ENCODE measurements at regions not wholly inside any gene's neighbourhood (a gene's known extent, or its start where the extent isn't known, plus 50 kb on each side); places are given as distances from the start of the nearest gene placed in this dataset.

DNA sequence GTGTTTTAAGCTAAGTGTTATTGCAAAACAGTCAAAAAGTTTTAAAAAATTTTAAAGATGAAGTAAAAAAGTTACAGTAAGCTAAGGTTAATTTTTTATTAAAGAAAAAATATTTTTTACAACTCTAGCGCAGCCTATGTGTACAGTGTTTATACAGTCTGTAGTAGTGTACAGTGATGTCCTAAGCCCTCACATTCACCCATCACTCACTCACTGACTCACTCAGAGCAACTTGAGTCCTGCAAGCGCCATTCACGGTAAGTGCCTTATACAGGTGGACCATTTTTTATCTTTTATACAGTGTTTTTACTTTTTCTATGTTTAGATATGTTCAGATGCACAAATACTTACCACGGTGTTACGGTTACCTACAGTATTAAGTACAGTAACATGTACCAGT lies 83.4 kb upstream of the STMND1 start:
- Histone ChIP-seq H3K4me1 (ENCODE audit: low read length) (no peaks in the 10 kb centered on the region), H2AFZ (ENCODE audit: low read length) (no peak overlapping the region), H3K9ac (ENCODE audit: low read length) (no peak overlapping the region), H3K36me3 (ENCODE audit: insufficient read depth, low read length) (no peaks in the 10 kb centered on the region), H3K9me3 (ENCODE audit: low read length) (no peaks in the 10 kb centered on the region), H3K27me3 (ENCODE audit: low read length) (no peaks in the 10 kb centered on the region), H3K4me3 (ENCODE audit: low read length) (no peak overlapping the region), H3K9me2 (replicated peaks; ENCODE audit: insufficient read depth, low read length) (no peaks in the 10 kb centered on the region), H3K4me2 (ENCODE audit: low read depth, low read length, poor library complexity, severe bottlenecking) (no peak overlapping the region), H3K27ac (ENCODE audit: low read length) (no peak overlapping the region), H3K79me2 (ENCODE audit: low read length) (no peaks in the 10 kb centered on the region), H4K20me1 (ENCODE audit: insufficient read depth, low read depth, low read length) (no peaks in the 10 kb centered on the region)
- DNase-seq = no peak

DNA sequence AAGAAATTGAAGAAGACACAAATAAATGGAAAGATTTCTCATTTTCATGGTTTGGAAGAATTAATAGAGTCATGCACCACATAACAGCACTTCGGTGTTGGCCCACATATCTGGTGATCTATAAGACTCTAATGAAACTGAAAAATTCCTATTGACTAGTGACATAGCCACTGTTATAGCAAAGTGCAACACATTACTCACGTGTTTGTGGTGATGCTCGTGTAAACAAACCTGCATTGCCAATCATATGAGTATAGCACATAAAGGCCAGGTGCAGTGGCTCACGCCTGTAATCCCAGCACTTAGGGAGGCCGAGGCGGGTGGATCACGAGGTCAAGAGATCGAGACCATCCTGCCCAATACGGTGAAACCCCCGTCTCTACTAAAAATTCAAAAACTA lies 84.4 kb upstream of the STMND1 start:
- Histone ChIP-seq H3K9me3 (ENCODE audit: low read length) (no peaks in the 10 kb centered on the region), H3K36me3 (ENCODE audit: insufficient read depth, low read length) (no peaks in the 10 kb centered on the region), H3K4me2 (ENCODE audit: low read depth, low read length, poor library complexity, severe bottlenecking) (no peak overlapping the region), H2AFZ (ENCODE audit: low read length) (no peak overlapping the region), H3K9me2 (replicated peaks; ENCODE audit: insufficient read depth, low read length) (no peaks in the 10 kb centered on the region), H3K27ac (ENCODE audit: low read length) (no peak overlapping the region), H4K20me1 (ENCODE audit: insufficient read depth, low read depth, low read length) (no peaks in the 10 kb centered on the region), H3K79me2 (ENCODE audit: low read length) (no peaks in the 10 kb centered on the region), H3K9ac (ENCODE audit: low read length) (no peak overlapping the region), H3K27me3 (ENCODE audit: low read length) (no peaks in the 10 kb centered on the region), H3K4me3 (ENCODE audit: low read length) (no peak overlapping the region), H3K4me1 (ENCODE audit: low read length) (no peaks in the 10 kb centered on the region)
- DNase-seq = no peak

DNA sequence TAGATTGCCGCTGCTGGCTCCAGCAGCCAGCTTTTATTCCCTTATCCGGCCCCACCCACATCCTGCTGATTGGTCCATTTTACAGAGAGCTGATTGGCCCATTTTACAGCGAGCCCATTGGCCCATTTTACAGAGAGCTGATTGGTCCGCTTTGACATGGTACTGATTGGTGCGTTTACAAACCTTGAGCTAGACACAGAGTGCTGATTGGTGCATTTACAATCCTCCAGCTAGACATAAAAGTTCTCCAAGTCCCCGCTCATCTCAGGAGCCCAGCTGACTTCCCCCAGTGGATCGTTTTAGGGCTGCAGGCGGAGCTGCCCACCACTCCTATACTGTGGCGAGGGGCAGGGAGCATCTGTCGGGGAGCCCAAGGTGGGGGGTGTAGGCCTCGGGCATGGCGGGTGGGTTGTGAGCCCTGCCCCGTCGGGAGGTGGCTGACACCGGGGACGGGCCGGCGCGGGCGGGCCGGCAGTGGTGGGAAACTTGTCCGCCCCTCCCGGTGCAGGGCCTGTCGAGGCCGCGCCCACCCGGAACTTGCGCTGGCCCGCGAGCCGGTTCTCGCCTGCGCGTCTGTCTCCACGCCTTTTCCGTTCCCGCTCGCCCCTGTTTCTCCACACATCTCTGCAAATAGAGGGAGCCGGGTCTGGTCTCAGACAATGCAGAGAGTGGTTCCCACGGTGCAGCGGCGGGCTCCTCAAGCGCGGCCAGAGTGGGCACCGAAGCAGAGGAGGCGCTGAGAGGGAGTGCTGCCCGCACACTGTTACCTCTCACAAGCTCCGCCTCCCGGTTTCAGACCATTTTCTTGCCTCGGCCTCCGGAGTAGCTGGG lies 86.1 kb upstream of the STMND1 start:
- Histone ChIP-seq H3K27me3 (ENCODE audit: low read length) (no peaks in the 10 kb centered on the region), H3K9ac (ENCODE audit: low read length) (no peak overlapping the region), H3K27ac (ENCODE audit: low read length) (no peak overlapping the region)

DNA sequence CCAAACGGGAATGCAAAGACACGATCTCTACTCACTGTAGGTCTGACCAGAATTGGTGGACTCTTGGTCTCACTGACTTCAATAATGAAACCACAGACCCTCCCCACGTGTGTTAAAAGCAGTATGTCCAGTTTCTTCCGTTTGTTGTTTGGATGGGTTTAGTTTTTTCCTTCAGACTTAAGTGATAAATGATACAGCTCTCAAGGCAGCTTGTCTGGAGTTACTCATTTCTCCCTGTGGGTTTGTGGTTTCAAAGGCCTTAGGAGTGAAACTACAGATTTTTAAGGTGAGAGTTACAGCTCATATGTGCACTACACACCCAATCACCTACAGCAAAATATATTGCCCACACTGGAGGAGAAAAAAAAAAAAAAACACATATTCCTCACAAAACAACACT lies 86.7 kb upstream of the STMND1 start:
- Histone ChIP-seq H2AFZ (ENCODE audit: low read length) (no peak overlapping the region), H3K27ac (ENCODE audit: low read length) (no peak overlapping the region), H3K4me1 (ENCODE audit: low read length) (no peaks in the 10 kb centered on the region), H4K20me1 (ENCODE audit: insufficient read depth, low read depth, low read length) (no peaks in the 10 kb centered on the region), H3K4me3 (ENCODE audit: low read length) (no peak overlapping the region), H3K9me3 (ENCODE audit: low read length) (no peaks in the 10 kb centered on the region), H3K4me2 (ENCODE audit: low read depth, low read length, poor library complexity, severe bottlenecking) (no peak overlapping the region), H3K9me2 (replicated peaks; ENCODE audit: insufficient read depth, low read length) (no peaks in the 10 kb centered on the region), H3K79me2 (ENCODE audit: low read length) (no peaks in the 10 kb centered on the region), H3K36me3 (ENCODE audit: insufficient read depth, low read length) (no peaks in the 10 kb centered on the region), H3K27me3 (ENCODE audit: low read length) (no peaks in the 10 kb centered on the region), H3K9ac (ENCODE audit: low read length) (no peak overlapping the region)
- DNase-seq = no peak

More for the DNA sequence above, 86.1 kb upstream of the STMND1 start:
- Histone ChIP-seq H3K9me3 (ENCODE audit: low read length) (no peaks in the 10 kb centered on the region), H3K9me2 (replicated peaks; ENCODE audit: insufficient read depth, low read length) (no peaks in the 10 kb centered on the region), H3K4me3 (ENCODE audit: low read length) (no peak overlapping the region), H3K79me2 (ENCODE audit: low read length) (no peaks in the 10 kb centered on the region), H3K36me3 (ENCODE audit: insufficient read depth, low read length) (no peaks in the 10 kb centered on the region), H3K4me2 (ENCODE audit: low read depth, low read length, poor library complexity, severe bottlenecking) (no peak overlapping the region), H4K20me1 (ENCODE audit: insufficient read depth, low read depth, low read length) (no peaks in the 10 kb centered on the region), H3K4me1 (ENCODE audit: low read length) (no peaks in the 10 kb centered on the region), H2AFZ (ENCODE audit: low read length) (no peak overlapping the region)
- DNase-seq = no peak

DNA sequence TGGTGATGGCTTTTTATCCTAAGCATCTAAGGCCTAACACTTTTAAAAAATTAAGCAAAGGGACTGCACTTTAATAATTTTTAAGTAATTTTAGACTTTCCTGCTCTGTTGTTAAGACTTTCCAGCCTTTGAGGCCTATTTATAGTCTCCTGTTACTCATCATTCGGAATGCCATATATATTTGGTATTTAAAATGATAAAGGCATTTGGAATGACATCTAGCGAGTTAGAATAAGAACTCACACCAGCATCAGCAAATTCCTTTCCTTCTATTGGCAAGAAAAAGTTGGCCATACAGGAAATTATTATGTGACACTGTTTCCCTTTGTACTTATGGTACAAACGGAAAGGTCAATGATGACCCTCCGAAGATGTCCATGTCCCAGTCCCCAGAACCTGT lies 88.1 kb upstream of the STMND1 start:
- Histone ChIP-seq H3K27ac (ENCODE audit: low read length) (no peak overlapping the region), H2AFZ (ENCODE audit: low read length) (no peak overlapping the region), H3K4me1 (ENCODE audit: low read length) (no peaks in the 10 kb centered on the region), H3K36me3 (ENCODE audit: insufficient read depth, low read length) (no peaks in the 10 kb centered on the region), H3K9me2 (replicated peaks; ENCODE audit: insufficient read depth, low read length) (no peaks in the 10 kb centered on the region), H3K9ac (ENCODE audit: low read length) (no peak overlapping the region), H3K4me3 (ENCODE audit: low read length) (no peak overlapping the region), H3K9me3 (ENCODE audit: low read length) (no peaks in the 10 kb centered on the region), H4K20me1 (ENCODE audit: insufficient read depth, low read depth, low read length) (no peaks in the 10 kb centered on the region), H3K79me2 (ENCODE audit: low read length) (no peaks in the 10 kb centered on the region), H3K27me3 (ENCODE audit: low read length) (no peaks in the 10 kb centered on the region), H3K4me2 (ENCODE audit: low read depth, low read length, poor library complexity, severe bottlenecking) (no peak overlapping the region)
- no peak for DNase-seq

DNA sequence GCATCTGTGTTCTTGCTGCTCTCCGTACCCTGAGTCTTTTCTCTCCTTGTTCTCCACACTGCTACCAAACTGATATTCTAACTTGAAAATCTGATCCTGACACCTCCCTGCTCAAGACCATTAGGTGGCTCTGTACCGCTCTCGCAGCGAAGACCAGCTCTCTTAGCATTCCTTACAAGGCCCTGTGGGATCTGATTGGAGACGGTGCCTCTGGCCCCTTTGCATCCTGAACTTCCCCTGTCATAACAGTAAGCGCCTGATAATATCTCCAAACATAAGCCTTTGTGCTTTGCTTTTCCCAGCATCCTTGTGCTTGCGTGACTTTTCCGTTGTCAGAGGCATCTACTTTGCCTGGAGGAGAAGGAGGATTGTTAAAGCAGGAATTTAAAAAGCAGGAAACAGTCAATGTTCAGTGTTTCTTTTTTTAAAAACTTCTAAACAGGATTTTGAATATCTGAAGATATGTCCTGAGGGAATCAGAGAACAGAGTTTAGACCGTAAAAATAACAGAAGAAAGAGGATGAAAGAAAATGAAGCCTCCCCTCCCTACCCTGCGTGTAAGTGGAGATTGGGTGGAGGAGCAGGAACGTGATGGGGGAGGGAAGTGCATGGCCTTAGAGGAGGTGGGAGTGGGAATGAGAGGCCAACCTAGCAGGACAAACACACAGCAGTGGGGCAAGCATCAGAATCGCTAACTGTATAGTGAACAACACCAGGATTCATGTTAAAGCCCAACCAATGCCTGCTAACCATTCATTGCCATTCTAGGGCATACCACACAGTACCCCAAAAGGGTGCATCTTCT lies 89.2 kb upstream of the STMND1 start:
- Histone ChIP-seq H3K79me2 (ENCODE audit: low read length) (no peaks in the 10 kb centered on the region), H3K4me1 (ENCODE audit: low read length) (no peaks in the 10 kb centered on the region), H3K9me3 (ENCODE audit: low read length) (no peaks in the 10 kb centered on the region), H4K20me1 (ENCODE audit: insufficient read depth, low read depth, low read length) (no peaks in the 10 kb centered on the region), H2AFZ (ENCODE audit: low read length) (no peak overlapping the region), H3K9me2 (replicated peaks; ENCODE audit: insufficient read depth, low read length) (no peaks in the 10 kb centered on the region), H3K27me3 (ENCODE audit: low read length) (no peaks in the 10 kb centered on the region), H3K36me3 (ENCODE audit: insufficient read depth, low read length) (no peaks in the 10 kb centered on the region), H3K27ac (ENCODE audit: low read length) (no peak overlapping the region), H3K4me3 (ENCODE audit: low read length) (no peak overlapping the region), H3K4me2 (ENCODE audit: low read depth, low read length, poor library complexity, severe bottlenecking) (no peak overlapping the region), H3K9ac (ENCODE audit: low read length) (no peak overlapping the region)
- DNase-seq = no peak

DNA sequence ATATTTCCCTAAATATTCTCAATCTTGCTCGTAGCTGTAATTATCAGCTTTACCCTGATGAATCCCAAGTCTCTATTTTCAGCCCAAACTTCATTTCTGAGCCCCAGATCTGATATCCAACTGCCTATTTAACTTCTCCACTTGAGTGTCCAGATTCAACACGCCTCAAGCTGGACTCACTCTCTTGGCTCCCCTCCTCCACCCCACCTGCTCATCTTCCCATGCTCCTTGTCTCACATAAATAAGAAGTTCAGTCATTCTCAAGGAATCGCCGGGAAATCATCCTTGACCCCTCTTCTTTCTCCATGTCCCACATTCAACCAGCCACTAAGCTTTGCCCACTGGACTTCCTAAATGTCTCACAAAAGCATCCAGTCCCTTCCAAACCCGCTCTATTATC lies 89.9 kb upstream of the STMND1 start:
- DNase-seq = no peak
- H3K36me3 ChIP-seq (ENCODE audit: insufficient read depth, low read length) = no peaks in the 10 kb centered on the region
- peaks cover under 1% of the 10 kb centered on the region; the same call in 1 of the 2 replicates for H3K9me3 ChIP-seq (ENCODE audit: low read length)
- no peak overlapping the region for H2AFZ ChIP-seq (ENCODE audit: low read length)
- H3K4me3 ChIP-seq (ENCODE audit: low read length) = no peak overlapping the region
- no peaks in the 10 kb centered on the region for H4K20me1 ChIP-seq (ENCODE audit: insufficient read depth, low read depth, low read length)
- no peak overlapping the region for H3K9ac ChIP-seq (ENCODE audit: low read length)
- no peak overlapping the region for H3K27ac ChIP-seq (ENCODE audit: low read length)
- H3K9me2 ChIP-seq (replicated peaks; ENCODE audit: insufficient read depth, low read length) = no peaks in the 10 kb centered on the region
- H3K4me1 ChIP-seq (ENCODE audit: low read length) = no peaks in the 10 kb centered on the region
- no peaks in the 10 kb centered on the region for H3K27me3 ChIP-seq (ENCODE audit: low read length)
- no peak overlapping the region for H3K4me2 ChIP-seq (ENCODE audit: low read depth, low read length, poor library complexity, severe bottlenecking)
- no peaks in the 10 kb centered on the region for H3K79me2 ChIP-seq (ENCODE audit: low read length)

DNA sequence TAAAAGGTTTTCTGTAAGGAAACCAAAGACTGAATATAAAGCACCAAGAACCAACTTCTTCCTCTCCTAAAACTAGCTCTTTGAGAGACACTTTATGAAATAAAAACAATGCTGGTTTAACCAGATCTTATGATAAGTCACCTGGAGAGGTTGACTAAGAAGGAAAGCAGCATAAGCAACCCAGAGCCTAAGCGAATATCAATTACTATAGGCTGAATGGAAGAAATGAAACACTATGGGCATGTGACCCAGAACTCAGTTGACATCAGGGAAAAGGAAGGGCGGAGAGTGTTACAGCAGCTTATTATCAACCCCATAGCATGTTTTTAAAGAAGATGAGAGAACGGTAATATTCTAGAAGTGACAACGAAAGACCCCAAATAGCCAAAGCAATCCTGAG lies 94.1 kb upstream of the STMND1 start:
- Histone ChIP-seq H3K36me3 (ENCODE audit: insufficient read depth, low read length) (no peaks in the 10 kb centered on the region), H3K9me2 (replicated peaks; ENCODE audit: insufficient read depth, low read length) (no peaks in the 10 kb centered on the region), H3K9ac (ENCODE audit: low read length) (no peak overlapping the region), H3K27ac (ENCODE audit: low read length) (no peak overlapping the region), H2AFZ (ENCODE audit: low read length) (no peak overlapping the region), H3K9me3 (ENCODE audit: low read length) (peaks cover 4% of the 10 kb centered on the region; the same call in 1 of the 2 replicates), H3K4me3 (ENCODE audit: low read length) (no peak overlapping the region), H4K20me1 (ENCODE audit: insufficient read depth, low read depth, low read length) (no peaks in the 10 kb centered on the region), H3K4me2 (ENCODE audit: low read depth, low read length, poor library complexity, severe bottlenecking) (no peak overlapping the region), H3K4me1 (ENCODE audit: low read length) (no peaks in the 10 kb centered on the region), H3K79me2 (ENCODE audit: low read length) (no peaks in the 10 kb centered on the region), H3K27me3 (ENCODE audit: low read length) (no peaks in the 10 kb centered on the region)
- no peak for DNase-seq

All from Karpas-422 (cell line).